Activated CD8-positive, alpha-beta memory T cell treated with anti-CD3 and anti-CD28 coated beads for 1 hour (primary cell): ENCODE measurements at regions not wholly inside any gene's neighbourhood (a gene's known extent, or its start where the extent isn't known, plus 50 kb on each side); places are given as distances from the start of the nearest gene placed in this dataset.

Experiments used
- DNase-seq, 2 donors: peaks; one replicate each; pipeline ENCODE4 v3.0.0-alpha.2; 2020; ENCODE audit warnings: low read depth in 1 of 2; ENCODE audit errors: extremely low read depth in 1 of 2

DNA sequence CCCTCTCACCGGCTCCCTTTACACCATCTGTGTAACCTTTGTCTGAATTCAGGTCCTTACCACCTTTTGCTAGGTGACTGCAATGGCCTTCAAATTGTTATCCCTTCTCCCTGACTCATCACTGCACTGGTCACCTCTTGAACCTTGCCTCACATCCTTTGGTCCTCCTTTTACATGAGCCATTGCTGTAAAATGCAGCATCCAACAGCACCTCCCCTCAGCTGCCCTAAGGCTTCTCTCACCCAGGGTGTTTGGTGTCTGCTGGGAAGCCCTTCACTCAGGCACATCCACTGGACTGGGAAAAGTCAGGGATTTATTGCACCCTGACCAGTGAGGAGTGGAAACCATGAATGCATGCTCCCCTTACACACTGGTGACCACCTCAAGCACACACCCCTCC is 192.5 kb upstream of the GATB start:
- no peak for DNase-seq

DNA sequence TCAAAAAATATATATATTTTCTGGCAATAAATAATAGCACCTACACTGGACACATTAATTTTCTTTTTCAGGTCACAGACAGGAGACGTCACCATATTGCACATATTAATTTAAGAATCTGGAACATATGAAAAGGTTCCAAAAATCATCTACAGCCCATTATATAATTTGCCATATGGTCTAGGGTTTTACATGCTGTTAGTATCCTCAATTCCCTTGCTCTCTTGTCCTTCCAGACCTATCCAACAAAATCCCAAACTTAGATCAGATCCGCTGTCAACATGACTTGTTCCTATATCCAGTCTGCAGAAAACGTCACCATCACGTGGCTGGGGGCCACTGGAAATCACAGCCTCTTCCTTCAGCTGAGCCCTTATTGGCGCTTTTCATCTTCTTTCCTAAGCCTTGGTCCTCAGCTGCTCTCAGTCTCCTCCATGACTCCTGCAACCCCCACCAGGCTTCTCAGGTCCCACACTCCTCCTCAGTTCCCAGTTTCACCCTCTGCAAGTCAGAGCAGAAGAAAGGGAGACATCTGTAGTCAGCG is 192.0 kb upstream of the GATB start:
- DNase-seq: no peak

DNA sequence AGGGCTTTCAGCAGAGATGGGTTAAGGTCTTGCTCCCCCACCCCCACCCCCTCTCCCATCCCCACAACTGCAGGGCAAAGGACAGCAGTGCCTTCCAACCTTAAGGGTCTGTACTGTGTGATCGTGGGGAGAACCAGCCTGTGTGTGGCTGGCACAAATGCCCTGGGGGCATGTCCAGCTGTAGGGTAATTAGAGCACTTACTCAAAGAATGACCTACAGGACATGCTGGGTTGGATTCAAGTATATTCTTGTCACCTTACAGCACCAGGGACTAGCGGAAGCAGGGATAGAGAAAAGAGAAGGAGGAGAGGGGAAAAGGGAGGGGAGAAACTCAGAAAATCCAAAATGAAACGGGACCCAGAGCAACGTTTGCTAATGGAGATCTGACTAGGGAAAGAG is 191.3 kb upstream of the GATB start:
- DNase-seq: no peak

DNA sequence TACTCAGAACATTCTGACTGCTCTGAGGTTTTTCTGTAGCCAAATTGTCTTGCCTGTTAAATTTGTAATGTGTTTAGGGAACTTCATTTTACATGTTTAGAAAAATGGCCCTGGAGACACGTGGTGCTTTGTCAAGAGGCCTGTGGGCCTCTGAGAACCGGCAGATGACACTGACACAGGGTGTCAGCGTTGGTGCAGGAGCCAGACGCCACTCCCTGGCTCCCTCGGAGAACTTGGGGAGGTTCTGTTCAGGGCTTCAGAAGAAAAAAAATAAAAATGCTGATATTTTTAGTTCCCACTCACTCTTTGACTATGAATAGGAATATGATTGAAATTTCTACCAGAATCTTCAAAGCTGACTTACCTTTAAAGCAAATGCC is 190.9 kb upstream of the GATB start:
- no peak for DNase-seq

DNA sequence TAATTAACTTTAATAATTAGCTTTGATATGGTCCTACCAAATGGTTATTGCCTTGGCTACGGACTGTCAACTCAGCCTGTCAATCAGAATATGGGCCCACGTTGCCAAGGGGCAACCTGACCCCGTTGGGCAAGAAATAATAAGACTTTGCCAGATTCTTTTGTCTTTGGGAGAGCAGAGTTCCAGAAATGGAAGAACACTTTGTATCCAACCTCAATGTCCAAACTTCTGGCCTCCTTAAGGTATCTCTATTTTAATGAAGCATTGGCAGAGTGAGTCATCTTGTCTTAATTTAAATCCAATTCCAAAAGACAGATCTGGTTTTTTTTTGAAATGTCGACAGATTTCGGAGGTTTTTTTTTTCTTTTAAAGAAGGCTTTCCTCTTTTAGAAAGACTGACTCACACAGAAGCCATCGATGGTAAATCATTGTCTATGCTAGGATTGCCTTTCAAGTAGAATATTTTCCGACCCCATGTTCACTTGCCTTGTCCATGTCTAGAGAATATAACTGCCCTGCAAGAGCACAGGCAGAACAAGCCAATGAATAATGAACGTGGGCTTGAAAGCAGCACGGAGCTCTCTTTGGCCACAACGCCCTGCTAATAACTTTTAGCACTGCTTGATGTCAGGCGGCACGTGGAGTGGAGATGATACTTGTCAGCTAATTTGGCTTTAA is 190.3 kb upstream of the GATB start:
- DNase-seq: no peak

DNA sequence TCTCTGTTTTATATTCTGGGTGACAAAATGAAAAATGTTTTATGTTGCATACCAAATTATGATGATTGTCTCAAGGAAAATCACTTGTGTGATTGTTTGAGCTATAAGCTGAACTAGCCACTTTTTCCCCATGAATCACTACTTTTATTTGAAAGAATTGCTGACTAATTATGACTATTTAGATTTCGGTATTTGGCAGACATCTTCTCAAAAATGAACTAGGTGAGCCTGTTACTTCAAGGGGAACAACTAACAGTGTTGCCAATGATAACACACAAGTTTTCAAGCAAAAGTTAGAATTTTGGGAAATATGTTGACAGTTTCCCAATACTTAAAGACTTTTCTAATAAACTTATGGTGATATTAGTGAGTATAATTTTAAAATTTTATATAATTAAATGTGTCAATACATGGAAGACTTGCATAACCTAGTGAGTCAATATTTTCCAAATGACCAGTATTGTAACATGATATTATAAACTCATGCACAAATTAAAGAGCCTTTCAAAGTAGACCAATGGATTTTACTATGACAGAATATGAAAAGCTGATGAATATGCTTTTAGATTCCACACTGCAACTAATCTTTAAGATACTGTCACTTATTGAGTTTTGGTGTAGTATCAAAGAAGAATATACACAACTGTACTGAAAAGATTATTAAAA is 187.7 kb upstream of the GATB start:
- DNase-seq: no peak

DNA sequence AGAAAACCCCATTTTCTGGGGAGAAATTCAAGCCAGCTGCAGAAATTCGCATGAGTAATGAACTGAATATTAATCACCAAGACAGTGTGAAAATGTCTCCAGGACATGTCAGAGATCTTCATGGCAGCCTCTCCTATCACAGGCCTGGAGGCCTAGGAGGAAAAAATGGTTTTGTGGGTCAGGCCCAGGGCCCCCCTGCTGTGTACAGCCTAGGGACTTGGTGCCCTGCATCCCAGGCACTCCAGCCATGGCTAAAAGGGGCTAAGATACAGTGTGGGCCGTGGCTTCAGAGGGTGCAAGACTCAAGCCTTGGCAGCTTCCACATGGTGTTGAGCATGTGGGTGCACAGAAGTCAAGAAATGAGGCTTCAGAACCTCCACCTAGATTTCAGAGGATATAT is 185.9 kb upstream of the GATB start:
- no peak for DNase-seq

DNA sequence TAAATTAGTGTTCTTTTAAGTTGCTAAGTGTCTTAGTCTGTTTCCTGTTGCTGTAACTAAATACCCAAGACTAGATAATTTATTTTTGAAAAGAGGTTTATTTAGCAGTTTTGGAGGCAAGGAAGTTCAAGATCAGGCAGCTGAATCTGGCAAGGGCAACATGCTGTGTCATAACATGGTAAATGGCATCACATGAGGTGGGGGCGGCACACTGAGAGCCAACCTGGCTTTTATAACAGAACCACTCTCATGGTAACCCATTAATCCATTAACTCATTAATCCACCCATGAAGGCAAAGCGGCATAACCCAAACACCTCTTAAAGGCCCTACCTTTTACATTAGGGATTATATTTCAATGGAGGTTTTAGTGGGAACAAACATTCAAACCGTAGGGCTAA is 182.2 kb upstream of the GATB start:
- DNase-seq: no peak

DNA sequence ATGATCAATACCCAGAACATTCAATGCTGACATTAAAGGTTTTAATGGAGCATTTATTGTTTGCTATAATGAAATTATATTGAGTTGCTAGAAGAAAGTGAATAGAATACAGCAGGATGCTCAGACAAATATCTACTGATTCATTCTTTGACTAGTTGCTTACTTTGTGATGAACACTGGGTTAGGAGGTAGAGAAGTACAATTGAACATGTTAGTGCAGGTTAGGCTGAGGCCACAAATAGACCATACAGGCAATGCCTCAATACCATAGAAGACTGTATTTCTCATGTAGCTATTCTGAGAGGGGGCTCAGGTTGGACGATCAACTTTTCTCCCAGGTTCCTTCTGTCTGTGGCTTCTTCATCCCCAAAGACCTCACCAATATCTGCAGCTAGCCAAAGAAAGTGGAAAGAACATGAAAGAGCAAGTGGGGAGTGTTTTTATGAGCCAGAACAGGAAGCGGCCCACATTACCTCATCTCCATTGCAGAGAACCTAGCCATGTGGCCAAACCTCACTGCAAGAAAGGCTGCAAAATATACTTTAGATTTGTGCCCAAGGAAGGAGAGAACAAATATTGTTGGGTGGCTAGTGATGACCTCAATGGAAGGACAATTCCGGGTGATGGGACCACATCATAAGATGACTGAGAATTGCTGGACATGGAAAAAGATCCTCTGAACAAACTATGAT is 180.3 kb upstream of the GATB start:
- no peak for DNase-seq

DNA sequence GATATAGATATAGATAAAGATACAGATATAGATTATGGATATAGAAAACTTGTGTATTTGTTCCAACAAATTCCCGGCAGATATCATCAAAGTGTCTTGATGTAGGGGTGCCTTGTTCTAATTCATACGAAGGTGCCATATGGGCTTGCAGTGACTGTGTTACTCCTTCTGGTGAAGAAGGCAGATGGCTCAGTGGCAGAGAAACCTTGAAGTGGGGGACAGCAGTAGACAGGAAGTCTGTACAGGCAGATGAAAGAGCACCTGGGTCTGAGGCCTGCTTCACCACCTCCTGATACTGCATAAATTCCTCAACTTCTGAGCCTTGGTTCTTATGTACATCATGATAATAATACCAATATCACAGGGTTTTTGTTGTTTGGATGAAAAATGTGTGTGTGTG is 179.5 kb upstream of the GATB start:
- no peak for DNase-seq

DNA sequence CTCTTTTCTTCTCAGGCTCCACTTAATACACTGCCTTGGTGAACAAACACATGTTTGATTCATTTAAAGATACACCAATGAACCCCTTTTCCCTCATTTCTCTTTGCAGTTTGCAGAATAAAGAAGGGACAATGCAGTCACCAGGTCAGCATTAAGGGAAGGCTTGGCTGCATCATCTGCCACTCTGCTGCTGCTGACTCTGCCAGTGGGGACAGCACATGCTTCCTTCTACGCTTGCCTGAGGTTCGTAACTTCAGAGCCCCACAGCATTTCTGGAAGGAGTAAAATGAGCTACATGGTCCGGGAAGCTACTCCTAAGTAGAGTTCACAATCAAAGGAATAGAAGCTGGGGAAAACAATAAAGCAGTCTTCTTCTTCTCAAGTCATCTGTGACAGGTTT is 178.9 kb upstream of the GATB start:
- no peak for DNase-seq

DNA sequence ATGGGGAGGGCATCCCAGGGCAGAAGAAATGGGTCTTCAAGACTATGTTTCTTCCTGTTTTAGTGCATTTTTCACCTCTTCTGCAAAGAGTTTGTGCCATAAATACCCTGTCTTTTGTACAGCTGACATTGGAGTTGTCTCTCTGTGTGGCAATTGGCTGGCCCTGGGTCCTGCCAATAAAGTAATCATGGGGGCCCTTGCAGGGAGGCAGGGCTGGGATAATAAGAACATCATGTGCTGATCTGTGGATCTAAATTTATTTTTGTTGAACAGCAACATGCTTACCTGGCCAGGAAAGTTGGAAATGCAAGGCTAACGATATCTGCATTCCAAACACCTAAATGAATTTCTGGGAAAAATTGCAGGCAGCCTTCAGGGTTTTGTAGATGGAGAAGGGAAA is 174.6 kb upstream of the GATB start:
- no peak for DNase-seq

DNA sequence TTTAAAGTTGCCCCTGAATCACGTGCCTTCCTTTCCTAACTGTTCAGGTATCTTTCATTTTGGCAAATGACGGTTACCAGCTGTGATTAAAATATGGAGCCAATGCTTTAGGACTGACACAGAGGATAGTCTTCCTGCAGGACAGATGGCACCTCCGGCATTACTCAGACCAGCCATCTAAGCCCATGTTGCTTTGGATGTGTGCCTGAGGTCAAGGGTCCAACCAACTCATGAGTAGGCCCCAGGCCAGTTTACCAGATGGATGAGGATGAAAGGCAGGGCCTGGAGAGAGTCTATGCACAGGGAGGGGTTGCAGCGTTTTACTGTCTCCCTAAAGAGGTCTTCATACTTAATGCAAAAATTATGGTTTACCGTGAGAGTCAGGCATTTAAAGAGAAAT is 174.0 kb upstream of the GATB start:
- DNase-seq: no peak

DNA sequence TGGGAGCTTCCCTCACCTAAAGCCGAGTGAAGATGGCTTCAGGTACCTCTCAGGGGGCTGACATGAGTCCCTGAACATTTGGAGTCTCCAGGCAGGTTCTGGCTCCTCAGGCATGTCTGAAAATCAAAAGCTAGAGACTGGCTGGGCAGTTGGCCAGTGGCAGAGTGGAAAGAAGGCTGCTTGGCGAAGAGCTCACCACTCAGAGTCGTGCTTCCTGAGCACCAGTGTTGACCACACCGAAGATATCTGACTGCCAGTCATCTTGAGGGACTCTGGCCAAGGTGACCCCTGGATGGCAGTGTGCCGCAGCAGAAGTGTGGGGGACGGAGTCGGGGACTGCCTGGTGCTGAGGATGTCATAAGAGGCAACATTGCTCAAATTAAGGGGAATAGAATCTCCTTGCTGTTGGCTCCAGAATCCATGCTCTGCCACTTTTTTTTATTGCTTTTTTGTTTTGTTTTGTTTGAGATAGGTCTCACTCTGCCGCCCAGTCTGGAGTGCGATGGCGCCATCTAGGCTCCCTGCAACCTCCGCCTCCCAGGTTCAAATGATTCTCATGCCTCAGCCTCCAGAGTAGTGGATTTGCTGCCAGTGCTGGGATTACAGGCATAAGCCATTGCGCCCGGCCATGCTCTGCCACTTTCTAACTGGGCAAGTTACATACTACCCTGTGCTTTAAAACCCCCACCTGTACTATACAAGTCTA is 172.5 kb upstream of the GATB start:
- DNase-seq: no peak

DNA sequence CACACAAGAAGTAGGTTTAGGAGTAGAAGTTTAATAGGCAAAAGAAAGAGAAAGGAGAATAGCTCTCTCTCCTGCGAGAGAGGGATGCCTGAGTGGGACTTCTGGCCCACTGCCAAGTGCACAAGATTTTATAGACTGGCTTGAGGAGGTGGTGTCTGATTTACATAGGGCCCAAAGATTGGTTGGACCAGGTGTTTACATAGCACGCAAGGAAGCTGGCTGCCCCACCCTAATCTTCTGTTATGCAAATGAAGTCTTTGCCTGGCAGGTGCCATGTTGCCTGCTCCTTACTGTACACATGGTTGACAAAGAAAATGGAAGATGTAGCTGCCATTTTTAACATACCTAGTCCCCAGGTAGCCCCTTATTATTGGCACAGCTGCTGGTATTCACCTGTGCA is 170.8 kb upstream of the GATB start:
- no peak for DNase-seq

DNA sequence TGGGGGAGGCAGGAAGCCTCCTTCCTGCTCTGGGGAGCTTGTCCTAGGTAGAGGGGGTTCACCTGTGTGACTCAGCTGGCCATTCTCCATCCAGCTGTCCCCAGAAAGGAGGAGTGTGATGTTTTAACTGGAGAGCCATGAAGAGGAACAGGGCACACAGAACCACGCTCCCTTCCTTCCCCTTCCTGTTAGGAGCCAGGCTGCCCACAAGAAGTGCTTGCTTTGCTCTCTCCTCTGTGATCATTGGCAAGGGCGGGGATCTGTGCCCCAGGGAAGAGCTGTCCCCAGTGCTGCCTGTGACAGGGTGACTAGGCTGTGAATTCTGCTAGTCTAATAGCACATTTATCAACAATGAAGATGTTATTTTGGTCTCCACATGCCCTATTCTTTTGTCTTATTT is 169.6 kb upstream of the GATB start:
- no peak for DNase-seq

DNA sequence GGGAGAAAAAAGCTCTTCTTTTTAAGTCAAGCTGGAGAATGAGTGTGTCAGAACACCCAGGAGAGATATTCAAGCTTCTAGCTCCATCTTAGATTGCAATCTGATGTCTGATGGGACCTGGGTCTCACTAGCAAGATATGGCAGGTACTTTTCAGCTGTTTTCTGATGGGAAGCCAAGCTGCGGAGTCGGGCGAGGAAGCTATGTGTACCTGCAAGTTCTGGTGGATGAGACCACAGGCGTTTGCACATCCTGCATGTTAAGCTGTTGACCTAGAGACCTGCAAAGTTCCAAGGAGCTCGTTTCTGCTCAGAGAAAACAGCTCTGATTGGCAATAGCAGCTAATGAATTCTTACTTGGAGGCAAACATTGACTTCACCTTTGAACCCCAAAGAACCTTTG is 167.3 kb upstream of the GATB start:
- DNase-seq: no peak

DNA sequence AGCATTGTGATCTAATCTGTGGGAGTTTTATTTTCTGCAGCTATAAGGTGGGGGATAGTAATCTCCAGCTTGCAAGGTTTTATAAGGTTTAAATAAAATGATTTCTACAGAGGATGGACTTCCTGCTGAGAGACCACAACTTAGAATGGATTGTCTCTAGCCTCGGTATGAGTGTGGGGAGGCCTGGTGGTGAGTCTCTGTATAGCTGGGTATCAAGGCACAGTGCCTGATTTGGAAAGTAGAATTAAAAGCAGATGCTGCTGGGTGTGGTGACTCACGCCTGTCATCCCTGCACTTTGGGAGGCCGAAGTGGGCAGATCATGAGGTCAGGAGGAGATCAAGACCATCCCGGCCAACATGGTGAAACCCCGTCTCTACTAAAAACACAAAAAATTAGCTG is 162.0 kb upstream of the GATB start:
- DNase-seq: no peak

DNA sequence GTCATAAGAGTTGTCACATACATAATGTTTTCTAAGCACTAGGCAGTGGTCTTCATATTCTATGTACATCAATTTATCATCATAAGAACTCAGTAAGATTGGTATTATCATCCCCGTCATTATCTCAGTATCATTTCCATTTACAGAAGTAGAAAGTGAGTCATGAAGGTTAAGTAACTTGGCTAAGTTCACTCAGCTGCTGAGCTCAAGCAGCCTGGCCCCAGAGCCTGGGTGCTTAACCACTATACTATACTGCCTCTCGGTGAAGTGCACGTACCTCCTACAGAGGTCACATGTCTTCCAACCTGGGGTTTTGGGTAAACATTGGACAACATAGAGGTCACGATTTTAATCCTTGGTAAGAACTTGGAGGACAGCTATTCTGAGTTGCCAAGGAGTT is 161.5 kb upstream of the GATB start:
- no peak for DNase-seq

DNA sequence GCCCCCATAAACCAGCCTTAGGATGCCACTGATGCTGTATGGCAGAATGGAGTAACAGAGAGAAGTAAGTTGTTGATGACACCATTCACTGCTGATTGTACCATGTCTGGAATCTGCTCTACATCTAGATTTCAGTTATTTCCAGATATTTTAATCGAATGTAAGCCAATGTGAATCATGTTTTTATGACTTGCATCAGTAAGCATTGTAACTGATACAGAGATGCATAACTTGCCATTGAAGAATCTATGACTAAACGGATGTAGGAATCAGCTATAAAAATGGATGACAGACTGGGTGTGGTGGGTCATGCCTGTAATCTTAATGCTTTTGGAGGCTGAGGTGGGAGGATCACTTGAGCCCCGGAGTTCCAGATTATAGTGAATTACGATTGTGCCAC is 161.0 kb upstream of the GATB start:
- no peak for DNase-seq

DNA sequence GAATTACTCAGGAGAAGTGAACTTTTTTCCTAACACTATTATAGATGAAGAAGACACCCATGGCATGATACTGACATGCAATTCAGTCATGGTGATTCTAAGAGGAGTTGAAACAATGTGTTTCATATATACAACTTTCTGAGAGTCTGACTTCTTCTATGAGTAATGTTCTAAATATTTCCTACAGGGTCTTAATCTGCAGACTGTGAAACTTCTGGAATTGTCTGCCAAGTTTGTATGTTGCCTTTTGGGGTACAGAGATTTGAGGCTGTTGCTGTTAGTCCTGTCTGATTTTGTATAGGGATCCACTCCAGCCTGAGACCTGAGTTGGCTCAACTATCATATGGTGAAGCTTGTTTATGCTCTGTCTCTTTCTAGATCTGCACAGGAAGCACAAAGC is 160.6 kb upstream of the GATB start:
- no peak for DNase-seq
